ENCODE measurements at regions not wholly inside any gene's neighbourhood (a gene's known extent, or its start where the extent isn't known, plus 50 kb on each side); places are given as distances from the start of the nearest gene placed in this dataset.
A peak's percentile ranks its signal among the peaks of the same experiment; 100 is the strongest.

DNA sequence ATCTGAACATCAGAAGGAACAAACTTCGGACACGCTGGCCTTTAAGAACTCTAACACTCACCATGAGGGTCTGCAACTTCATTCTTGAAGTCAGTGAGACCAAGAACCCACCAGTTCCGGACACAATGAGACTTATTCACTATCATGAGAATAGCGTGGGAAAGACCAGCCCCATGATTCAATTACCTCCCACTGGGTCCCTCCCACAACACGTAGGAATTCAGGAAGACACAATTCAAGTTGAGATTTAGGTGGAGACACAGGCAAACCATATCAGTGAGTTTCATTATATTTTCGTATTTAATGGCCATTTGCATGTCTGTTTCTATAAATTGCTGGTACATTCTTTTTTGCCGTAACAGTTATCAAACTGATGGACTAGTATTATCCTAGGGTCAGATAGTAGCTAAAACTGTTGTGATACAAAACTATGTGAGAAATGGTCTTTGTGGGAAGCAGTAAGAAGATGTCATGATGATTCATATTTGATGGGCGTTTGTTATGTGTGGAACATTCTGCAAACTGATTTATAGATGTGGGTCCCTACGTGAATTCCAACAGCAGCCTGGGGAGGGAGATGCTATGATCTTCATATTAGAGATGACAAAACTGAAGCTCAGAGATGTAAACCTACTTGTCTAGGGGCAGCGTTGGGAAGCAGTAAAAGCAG is 282.4 kb upstream of the TMEM132C start:
- no peaks in the 10 kb centered on the region for H3K27me3 ChIP-seq (replicated peaks; ENCODE audit: insufficient read depth)
- no peaks in the 10 kb centered on the region for H3K36me3 ChIP-seq (ENCODE audit: low read depth)
- in situ Hi-C loops (cut with MboI): no loop called here
- TF ChIP-seq EZH2phosphoT487 (IDR thresholded peaks at IDR 0.05; ENCODE audit: insufficient read depth, low read depth) (no peak), EZH2 (IDR thresholded peaks at IDR 0.05; ENCODE audit: insufficient read depth, poor library complexity, severe bottlenecking) (no peak)
- no peak overlapping the region for H3K4me3 ChIP-seq
- no peaks in the 10 kb centered on the region for H3K9me3 ChIP-seq (ENCODE audit: low read depth)
- no peaks in the 10 kb centered on the region for H3K4me1 ChIP-seq (ENCODE audit: insufficient read depth)
- no peaks in the 10 kb centered on the region for H3K79me2 ChIP-seq (ENCODE audit: insufficient read depth)
- H3K9me2 ChIP-seq (ENCODE audit: insufficient read depth): no peaks in the 10 kb centered on the region
- H2AFZ ChIP-seq: no peak overlapping the region
- no peak overlapping the region for H3K27ac ChIP-seq
- no peak overlapping the region for H3K4me2 ChIP-seq (ENCODE audit: unreplicated experiment)
- no peaks in the 10 kb centered on the region for H4K20me1 ChIP-seq (ENCODE audit: insufficient read depth)
- 42 to 43% methylated on average over 10 of the region's 10 CpGs for WGBS, 2 experiments (ENCODE audit: low coverage in 1 of 2, low lambda C conversion rate in 2 of 2, missing lambda C conversion rate in 2 of 2)
- no peaks in the 10 kb centered on the region for H3F3A ChIP-seq (ENCODE audit: insufficient read depth)
- H3K9ac ChIP-seq: no peak overlapping the region
- peak; percentile 10 for DNase-seq

DNA sequence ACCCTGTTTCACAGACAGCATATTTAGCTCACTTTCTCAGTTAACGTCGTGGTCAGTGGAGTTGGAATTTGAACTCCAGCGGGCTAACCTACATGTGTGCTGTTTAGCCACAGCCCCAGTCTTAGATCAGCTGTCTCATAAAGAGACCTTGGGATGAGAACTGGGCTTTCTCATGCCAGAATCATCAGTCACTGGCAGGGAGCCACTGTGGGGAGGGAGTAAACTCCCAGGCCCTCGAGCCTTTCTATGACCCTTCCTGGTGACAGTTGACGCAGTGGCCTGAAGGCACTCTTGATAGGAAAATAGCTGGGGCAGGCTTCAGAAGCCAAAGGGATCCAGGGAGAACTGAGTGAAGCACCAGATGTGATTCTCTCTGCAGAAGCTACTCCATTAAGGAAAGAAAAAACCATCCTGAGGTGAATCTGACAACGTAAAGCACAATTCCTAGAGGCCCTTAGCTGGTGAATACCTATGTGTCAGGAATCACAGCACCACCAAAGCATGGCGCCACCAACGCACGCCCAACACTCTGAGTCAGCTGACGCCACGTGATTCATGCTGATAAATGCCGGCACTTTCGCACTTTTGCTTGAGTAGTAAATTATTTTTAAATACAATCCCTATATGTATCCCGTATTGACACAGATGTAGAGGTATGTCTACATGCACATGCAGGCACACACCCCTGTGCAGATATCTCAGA is 279.6 kb upstream of the TMEM132C start:
- H3K9ac ChIP-seq: no peak overlapping the region
- H3K27me3 ChIP-seq (replicated peaks; ENCODE audit: insufficient read depth): no peaks in the 10 kb centered on the region
- no peaks in the 10 kb centered on the region for H4K20me1 ChIP-seq (ENCODE audit: insufficient read depth)
- DNase-seq: peak; percentile 34
- no peaks in the 10 kb centered on the region for H3K9me3 ChIP-seq (ENCODE audit: low read depth)
- H3K27ac ChIP-seq: no peak overlapping the region
- H3K36me3 ChIP-seq (ENCODE audit: low read depth): no peaks in the 10 kb centered on the region
- in situ Hi-C loops (cut with MboI): no loop called here
- no peak for TF ChIP-seq EZH2phosphoT487 (IDR thresholded peaks at IDR 0.05; ENCODE audit: insufficient read depth, low read depth)
- TF ChIP-seq EZH2 (IDR thresholded peaks at IDR 0.05; ENCODE audit: insufficient read depth, poor library complexity, severe bottlenecking): no peak
- H2AFZ ChIP-seq: no peak overlapping the region
- no peaks in the 10 kb centered on the region for H3K79me2 ChIP-seq (ENCODE audit: insufficient read depth)
- no peaks in the 10 kb centered on the region for H3K4me1 ChIP-seq (ENCODE audit: insufficient read depth)
- H3K4me3 ChIP-seq: no peak overlapping the region
- no peak overlapping the region for H3K4me2 ChIP-seq (ENCODE audit: unreplicated experiment)
- H3F3A ChIP-seq (ENCODE audit: insufficient read depth): no peaks in the 10 kb centered on the region
- no peaks in the 10 kb centered on the region for H3K9me2 ChIP-seq (ENCODE audit: insufficient read depth)
- WGBS, 2 experiments (ENCODE audit: low coverage in 1 of 2, low lambda C conversion rate in 2 of 2, missing lambda C conversion rate in 2 of 2): 52 to 55% methylated on average over 14 of the region's 14 CpGs

DNA sequence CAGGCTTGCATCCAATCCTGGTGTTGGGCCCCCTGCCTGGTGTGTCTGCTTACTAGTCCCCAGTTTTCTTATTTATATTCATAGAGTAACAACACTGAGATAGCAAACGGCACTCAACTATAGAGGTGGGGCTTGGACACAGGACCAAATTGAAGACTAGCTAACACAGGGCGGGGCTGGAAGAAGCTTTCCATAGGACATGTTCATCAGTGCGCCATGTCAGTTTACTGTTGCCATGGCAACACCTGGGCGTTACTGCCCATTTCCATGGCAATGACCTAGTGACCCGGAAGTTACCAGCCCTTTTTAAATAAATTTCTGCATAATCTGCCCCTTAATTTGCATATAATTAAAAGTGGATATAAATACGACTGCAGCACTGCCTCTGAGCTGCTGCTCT is 275.5 kb upstream of the TMEM132C start:
- Histone ChIP-seq H3K4me2 (ENCODE audit: unreplicated experiment) (no peak overlapping the region), H2AFZ (no peak overlapping the region), H4K20me1 (ENCODE audit: insufficient read depth) (no peaks in the 10 kb centered on the region), H3F3A (ENCODE audit: insufficient read depth) (no peaks in the 10 kb centered on the region), H3K36me3 (ENCODE audit: low read depth) (no peaks in the 10 kb centered on the region), H3K4me3 (no peak overlapping the region), H3K9me2 (ENCODE audit: insufficient read depth) (no peaks in the 10 kb centered on the region), H3K9ac (no peak overlapping the region), H3K9me3 (ENCODE audit: low read depth) (no peaks in the 10 kb centered on the region), H3K79me2 (ENCODE audit: insufficient read depth) (no peaks in the 10 kb centered on the region), H3K27me3 (replicated peaks; ENCODE audit: insufficient read depth) (no peaks in the 10 kb centered on the region), H3K4me1 (ENCODE audit: insufficient read depth) (no peaks in the 10 kb centered on the region), H3K27ac (no peak overlapping the region)
- in situ Hi-C loops (cut with MboI): no loop called here
- no peak for DNase-seq
- TF ChIP-seq EZH2 (IDR thresholded peaks at IDR 0.05; ENCODE audit: insufficient read depth, poor library complexity, severe bottlenecking) (no peak), EZH2phosphoT487 (IDR thresholded peaks at IDR 0.05; ENCODE audit: insufficient read depth, low read depth) (no peak)
- WGBS, 2 experiments (ENCODE audit: low coverage in 1 of 2, low lambda C conversion rate in 2 of 2, missing lambda C conversion rate in 2 of 2): 42 to 45% methylated on average over 6 of the region's 6 CpGs

DNA sequence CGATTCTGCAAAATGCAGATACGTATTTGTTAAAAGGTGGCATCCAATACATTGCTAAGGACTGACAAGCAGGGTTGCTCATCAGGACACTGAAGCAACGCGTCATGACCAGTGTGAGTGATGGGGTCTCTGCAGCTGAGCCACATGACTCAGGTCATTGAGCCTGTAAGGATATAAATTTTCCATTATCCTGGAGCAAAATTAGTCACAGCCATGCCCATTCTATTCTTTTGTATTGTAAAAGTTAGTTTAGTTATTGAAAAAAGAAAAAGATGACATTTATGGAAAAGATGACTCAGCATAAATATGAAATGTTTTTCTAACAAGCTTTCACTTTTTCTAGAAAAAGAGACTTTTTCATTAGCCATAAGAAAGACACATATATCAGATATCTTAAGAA is 268.0 kb upstream of the TMEM132C start:
- no peak overlapping the region for H3K4me3 ChIP-seq

More for the DNA sequence above, 268.0 kb upstream of the TMEM132C start:
- Histone ChIP-seq H4K20me1 (ENCODE audit: insufficient read depth) (no peaks in the 10 kb centered on the region), H3K4me1 (ENCODE audit: insufficient read depth) (no peaks in the 10 kb centered on the region), H3K79me2 (ENCODE audit: insufficient read depth) (no peaks in the 10 kb centered on the region), H3K27ac (no peak overlapping the region), H3F3A (ENCODE audit: insufficient read depth) (no peaks in the 10 kb centered on the region), H3K4me2 (ENCODE audit: unreplicated experiment) (no peak overlapping the region), H2AFZ (no peak overlapping the region), H3K27me3 (replicated peaks; ENCODE audit: insufficient read depth) (no peaks in the 10 kb centered on the region), H3K9ac (no peak overlapping the region), H3K9me2 (ENCODE audit: insufficient read depth) (no peaks in the 10 kb centered on the region), H3K9me3 (ENCODE audit: low read depth) (no peaks in the 10 kb centered on the region), H3K36me3 (ENCODE audit: low read depth) (no peaks in the 10 kb centered on the region)
- WGBS, 2 experiments (ENCODE audit: low coverage in 1 of 2, low lambda C conversion rate in 2 of 2, missing lambda C conversion rate in 2 of 2): 46 to 52% methylated on average over 4 of the region's 4 CpGs
- TF ChIP-seq EZH2 (IDR thresholded peaks at IDR 0.05; ENCODE audit: insufficient read depth, poor library complexity, severe bottlenecking): no peak
- no peak for TF ChIP-seq EZH2phosphoT487 (IDR thresholded peaks at IDR 0.05; ENCODE audit: insufficient read depth, low read depth)
- DNase-seq: peak; percentile 41
- in situ Hi-C loops (cut with MboI): no loop called here

Data from GM23248 (cell line).